Kidney (tissue), 13 donors: ENCODE measurements at regions not wholly inside any gene's neighbourhood (a gene's known extent, or its start where the extent isn't known, plus 50 kb on each side); places are given as distances from the start of the nearest gene placed in this dataset.
A peak's percentile ranks its signal among the peaks of the same experiment; 100 is the strongest.

Experiments
- DNase-seq, 5 donors: peaks; one replicate each; pipeline ENCODE4 v3.0.0-alpha.2; 2013 to 2020
- FAIRE-seq: peaks from 2 replicates; lab custom pipeline; 2012; peaks lifted over from hg19 to GRCh38; lab: Jason Lieb, UNC
- H3K27ac ChIP-seq, 2 donors: one replicate each; pipeline ENCODE4 v1.7.0; 2013; ENCODE audit warnings: low read depth in 2 of 2, low read length in 2 of 2, inconsistent platforms in 1 of 2
- H3K27me3 ChIP-seq: one replicate; pipeline ENCODE4 v1.7.1; 2013; ENCODE audit warnings: low read length, inconsistent platforms; ENCODE audit not compliant: control insufficient read depth, insufficient read depth
- H3K36me3 ChIP-seq, 3 donors: one replicate each; pipeline versions ENCODE4 v1.7.0 to v1.7.1; 2013; ENCODE audit warnings: low read length in 3 of 3, control low read depth in 1 of 3, inconsistent platforms in 1 of 3; ENCODE audit not compliant: insufficient read depth in 3 of 3, control insufficient read depth in 2 of 3
- H3K4me1 ChIP-seq, 3 donors: one replicate each; pipeline versions ENCODE4 v1.7.0 to v1.7.1; 2013; ENCODE audit warnings: low read length in 3 of 3, inconsistent platforms in 1 of 3, low read depth in 1 of 3; ENCODE audit not compliant: control insufficient read depth in 2 of 3, insufficient read depth in 2 of 3
- H3K4me3 ChIP-seq, 3 donors: one replicate each; pipeline versions ENCODE4 v1.7.0 to v1.8.1; 2013; ENCODE audit warnings: low read length in 3 of 3, control low read depth in 1 of 3, inconsistent platforms in 1 of 3
- H3K9ac ChIP-seq, 3 donors: one replicate each; pipeline versions ENCODE4 v1.7.0 to v1.7.1; 2013; ENCODE audit warnings: low read length in 3 of 3, control low read depth in 1 of 3, inconsistent platforms in 1 of 3
- H3K9me3 ChIP-seq, 3 donors: one replicate each; pipeline versions ENCODE4 v1.7.0 to v1.7.1; 2013; ENCODE audit warnings: low read length in 3 of 3, control low read depth in 1 of 3, inconsistent platforms in 1 of 3; ENCODE audit not compliant: control insufficient read depth in 2 of 3, insufficient read depth in 1 of 3
- intact Hi-C: fragments of 100-400 bp; cut with DNase I; formaldehyde crosslinking; loops from one replicate; pipeline ENCODE4 v1.11.1; 2022
- TF ChIP-seq, protein P1 (sequence below): IDR thresholded peaks from 3 replicates; pipeline ENCODE4 v1.5.1; 2012; ENCODE audit warnings: mild to moderate bottlenecking, moderate library complexity, borderline replicate concordance; ENCODE audit not compliant: insufficient read depth; ENCODE audit errors: extremely low read depth
- donor health status: control.
- donor health status: control.
- donor health status: control.
- donor health status: control.
- donor health status: control.
- donor health status: DM: yes; HTN: yes; CAD: no.
- donor health status: Normal renal cell carcinoma (clear cell type).

DNA sequence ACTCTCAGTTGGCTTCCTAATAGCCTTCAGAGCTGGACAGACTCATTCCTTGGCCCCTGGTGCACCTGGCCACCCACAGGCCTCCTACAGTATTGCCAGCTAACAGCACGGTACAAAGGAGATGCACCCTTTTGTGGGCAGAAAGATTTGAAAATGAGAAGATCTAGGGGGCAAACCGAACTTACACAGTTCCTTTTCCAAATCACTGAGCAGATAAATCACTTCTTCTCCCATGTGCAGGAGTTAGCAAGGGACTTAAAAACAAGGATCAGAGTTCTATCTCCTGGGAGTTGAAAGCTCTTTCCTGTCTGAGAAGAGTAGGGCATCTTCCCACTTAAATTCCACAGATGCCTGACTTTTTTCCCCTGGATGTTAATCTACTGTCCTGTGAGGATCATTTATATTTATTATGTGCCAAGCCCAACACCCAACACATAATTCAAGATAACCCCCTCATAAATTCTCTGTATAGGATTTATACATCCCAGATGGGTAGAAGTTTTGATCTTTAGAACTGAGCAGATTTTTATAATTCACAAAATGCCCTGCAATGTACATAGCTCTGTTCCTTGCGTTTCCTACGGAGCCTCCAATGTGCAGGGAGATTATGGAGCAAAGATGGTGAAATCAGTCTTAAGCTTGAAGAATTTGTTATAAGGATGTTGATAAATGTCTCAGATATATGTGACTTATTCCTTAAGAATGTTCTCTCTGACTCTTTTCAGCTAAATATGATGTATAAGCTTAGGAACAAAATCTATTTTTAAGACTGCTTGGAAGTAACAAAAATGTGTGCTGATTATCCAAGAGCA lies 207.2 kb upstream of the DAPK1 start:
- FAIRE-seq: no peak
- Histone ChIP-seq H3K27ac (no peak overlapping the region), H3K9ac (no peak overlapping the region), H3K36me3 (no peaks in the 10 kb centered on the region), H3K4me3 (no peak overlapping the region), H3K9me3 (peaks cover 0 to 5% (median 0%) of the 10 kb centered on the region in 3 donors), H3K27me3 (no peaks in the 10 kb centered on the region), H3K4me1 (no peaks in the 10 kb centered on the region)
- peak in 1 of 5 donors; percentile 11 for DNase-seq
- intact Hi-C loops: no loop called here
- TF ChIP-seq, protein P1, sequence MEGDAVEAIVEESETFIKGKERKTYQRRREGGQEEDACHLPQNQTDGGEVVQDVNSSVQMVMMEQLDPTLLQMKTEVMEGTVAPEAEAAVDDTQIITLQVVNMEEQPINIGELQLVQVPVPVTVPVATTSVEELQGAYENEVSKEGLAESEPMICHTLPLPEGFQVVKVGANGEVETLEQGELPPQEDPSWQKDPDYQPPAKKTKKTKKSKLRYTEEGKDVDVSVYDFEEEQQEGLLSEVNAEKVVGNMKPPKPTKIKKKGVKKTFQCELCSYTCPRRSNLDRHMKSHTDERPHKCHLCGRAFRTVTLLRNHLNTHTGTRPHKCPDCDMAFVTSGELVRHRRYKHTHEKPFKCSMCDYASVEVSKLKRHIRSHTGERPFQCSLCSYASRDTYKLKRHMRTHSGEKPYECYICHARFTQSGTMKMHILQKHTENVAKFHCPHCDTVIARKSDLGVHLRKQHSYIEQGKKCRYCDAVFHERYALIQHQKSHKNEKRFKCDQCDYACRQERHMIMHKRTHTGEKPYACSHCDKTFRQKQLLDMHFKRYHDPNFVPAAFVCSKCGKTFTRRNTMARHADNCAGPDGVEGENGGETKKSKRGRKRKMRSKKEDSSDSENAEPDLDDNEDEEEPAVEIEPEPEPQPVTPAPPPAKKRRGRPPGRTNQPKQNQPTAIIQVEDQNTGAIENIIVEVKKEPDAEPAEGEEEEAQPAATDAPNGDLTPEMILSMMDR: no peak

GRCh38 chr9:87292449-87293191 lies 205.0 kb upstream of the DAPK1 start:
- DNase-seq (no peak), FAIRE-seq (no peak)
- intact Hi-C loops: no loop called here
- H3K36me3 ChIP-seq: no peaks in the 10 kb centered on the region
- TF ChIP-seq, protein P1: no peak
- peaks cover 0 to 5% (median 0%) of the 10 kb centered on the region in 3 donors for H3K9me3 ChIP-seq
- H3K27ac ChIP-seq: no peak overlapping the region
- no peak overlapping the region for H3K4me3 ChIP-seq
- no peak overlapping the region for H3K9ac ChIP-seq
- H3K27me3 ChIP-seq: no peaks in the 10 kb centered on the region
- H3K4me1 ChIP-seq: no peaks in the 10 kb centered on the region

DNA sequence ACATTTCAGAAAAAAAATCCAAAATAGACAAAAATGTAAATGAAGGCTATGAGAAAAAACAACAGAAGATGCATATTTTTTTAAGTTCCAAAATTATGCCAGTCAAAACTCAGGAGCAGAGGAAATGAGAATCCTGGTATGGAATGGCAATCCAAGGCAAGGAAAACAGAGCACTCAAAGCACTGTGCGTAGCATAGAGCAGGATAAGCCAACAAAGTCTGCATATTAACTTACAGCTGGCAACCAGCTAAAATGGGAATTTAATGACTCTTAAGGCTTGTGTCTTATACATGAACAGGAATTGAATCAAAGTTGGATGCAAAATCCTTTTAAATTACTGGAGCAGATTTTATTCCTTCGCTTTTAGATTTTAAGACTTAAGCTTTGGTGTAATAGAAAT lies 203.5 kb upstream of the DAPK1 start:
- Histone ChIP-seq H3K27ac (no peak overlapping the region), H3K4me1 (no peaks in the 10 kb centered on the region), H3K9me3 (peaks cover 0 to 5% (median 0%) of the 10 kb centered on the region in 3 donors), H3K4me3 (no peak overlapping the region), H3K36me3 (no peaks in the 10 kb centered on the region), H3K27me3 (no peaks in the 10 kb centered on the region), H3K9ac (no peak overlapping the region)
- no peak for FAIRE-seq
- peak in 1 of 5 donors; percentile 14 for DNase-seq
- TF ChIP-seq, protein P1: no peak
- intact Hi-C loops: no loop called here
